HEK293 (cell line): ENCODE measurements at regions not wholly inside any gene's neighbourhood (a gene's known extent, or its start where the extent isn't known, plus 50 kb on each side); places are given as distances from the start of the nearest gene placed in this dataset.

Experiments used
- CTCF ChIA-PET: fragments of 350-600 bp; formaldehyde crosslinking; extraction: SDS; loops from one replicate; lab custom pipeline; 2021; ENCODE audit warnings: antibody characterized with exemption; lab: Yijun Ruan, JAX
- POLR2A ChIA-PET: fragments of 300-600 bp; formaldehyde crosslinking; extraction: SDS; loops from one replicate; lab custom pipeline; 2020; ENCODE audit warnings: antibody characterized with exemption, inconsistent platforms; lab: Yijun Ruan, JAX
- H3K27ac ChIP-seq: fragments of 200-500 bp; sonication (Bioruptor generic); 2 replicates; pipeline ENCODE4 v1.5.1; 2014; ENCODE audit warnings: low read depth, low read length, control low read depth, inconsistent platforms; ENCODE audit errors: extremely low read depth
- H3K36me3 ChIP-seq, 2 experiments: fragments of 200-500 bp in 1 of 2; sonication (Bioruptor generic) in 1 of 2; 1 replicate in 1 of 2; 2 replicates in 1 of 2; pipeline ENCODE4 v1.5.1; 2014 to 2017; ENCODE audit warnings: inconsistent platforms in 2 of 2, low read length in 2 of 2; ENCODE audit not compliant: control insufficient read depth in 2 of 2, insufficient read depth in 1 of 2
- H3K4me1 ChIP-seq: fragments of 200-500 bp; sonication (Bioruptor generic); 2 replicates; pipeline ENCODE4 v1.5.1; 2014; ENCODE audit warnings: mild to moderate bottlenecking, low read length, inconsistent platforms; ENCODE audit not compliant: control insufficient read depth, insufficient read depth
- H3K4me3 ChIP-seq: 2 replicates; pipeline ENCODE4 v1.5.1; 2011; ENCODE audit warnings: low read depth, mild to moderate bottlenecking, control low read depth, low read length, moderate library complexity
- H3K9me3 ChIP-seq: fragments of 200-500 bp; sonication (Bioruptor generic); 2 replicates; pipeline ENCODE4 v1.5.1; 2014; ENCODE audit warnings: low read depth, low read length, inconsistent platforms; ENCODE audit not compliant: control insufficient read depth, insufficient read depth
- FEZF1 ChIP-seq: fragments of 450-650 bp; formaldehyde crosslinking; IDR thresholded peaks from 2 replicates; pipeline ENCODE4 v1.5.1; 2016; ENCODE audit warnings: missing biosample characterization, missing genetic modification characterization
- KLF1 ChIP-seq: fragments of 450-650 bp; formaldehyde crosslinking; IDR thresholded peaks from 2 replicates; pipeline ENCODE4 v1.5.1; 2016; ENCODE audit warnings: missing biosample characterization, missing genetic modification characterization
- OSR2 ChIP-seq: fragments of 450-650 bp; formaldehyde crosslinking; IDR thresholded peaks from 2 replicates; pipeline ENCODE4 v1.5.1; 2016; ENCODE audit warnings: missing biosample characterization, missing genetic modification characterization
- PRDM1 ChIP-seq: fragments of 450-650 bp; formaldehyde crosslinking; IDR thresholded peaks from 2 replicates; pipeline ENCODE4; 2016; ENCODE audit warnings: missing biosample characterization, missing genetic modification characterization
- REPIN1 ChIP-seq: fragments of 450-650 bp; formaldehyde crosslinking; IDR thresholded peaks from 2 replicates; pipeline ENCODE4 v1.5.1; 2017; ENCODE audit warnings: missing biosample characterization, missing genetic modification characterization, low read depth
- SCRT2 ChIP-seq: fragments of 450-650 bp; formaldehyde crosslinking; IDR thresholded peaks from 2 replicates; pipeline ENCODE4 v1.5.1; 2016; ENCODE audit warnings: missing biosample characterization, missing genetic modification characterization
- SP7 ChIP-seq: fragments of 450-650 bp; formaldehyde crosslinking; IDR thresholded peaks from 2 replicates; pipeline ENCODE4 v1.5.1; 2016; ENCODE audit warnings: missing biosample characterization, missing genetic modification characterization
- ZBTB1 ChIP-seq: fragments of 450-650 bp; formaldehyde crosslinking; IDR thresholded peaks from 2 replicates; pipeline ENCODE4 v1.5.1; 2016; ENCODE audit warnings: missing biosample characterization, missing genetic modification characterization
- ZBTB17 ChIP-seq: fragments of 450-650 bp; formaldehyde crosslinking; IDR thresholded peaks from 2 replicates; pipeline ENCODE4 v1.5.1; 2016; ENCODE audit warnings: missing biosample characterization, missing genetic modification characterization
- ZFP3 ChIP-seq: fragments of 450-650 bp; formaldehyde crosslinking; IDR thresholded peaks from 2 replicates; pipeline ENCODE4 v1.5.1; 2016; ENCODE audit warnings: low read depth, missing biosample characterization, missing genetic modification characterization
- ZFP41 ChIP-seq: fragments of 450-650 bp; formaldehyde crosslinking; IDR thresholded peaks from 2 replicates; pipeline ENCODE4 v1.5.1; 2016; ENCODE audit warnings: missing biosample characterization, missing genetic modification characterization, borderline replicate concordance
- ZNF112 ChIP-seq: fragments of 450-650 bp; formaldehyde crosslinking; IDR thresholded peaks from 2 replicates; pipeline ENCODE4 v1.5.0; 2017; ENCODE audit warnings: missing biosample characterization, missing genetic modification characterization
- ZNF155 ChIP-seq: fragments of 450-650 bp; formaldehyde crosslinking; IDR thresholded peaks from 2 replicates; pipeline ENCODE4 v1.5.1; 2016; ENCODE audit warnings: missing biosample characterization, missing genetic modification characterization
- ZNF169 ChIP-seq: fragments of 450-650 bp; formaldehyde crosslinking; IDR thresholded peaks from 2 replicates; pipeline ENCODE4 v1.5.1; 2016; ENCODE audit warnings: missing biosample characterization, missing genetic modification characterization
- ZNF211 ChIP-seq: fragments of 450-650 bp; formaldehyde crosslinking; IDR thresholded peaks from 2 replicates; pipeline ENCODE4 v1.5.1; 2016; ENCODE audit warnings: low read depth, missing biosample characterization, missing genetic modification characterization
- ZNF223 ChIP-seq: fragments of 450-650 bp; formaldehyde crosslinking; IDR thresholded peaks from 2 replicates; pipeline ENCODE4 v1.5.1; 2016; ENCODE audit warnings: missing biosample characterization, missing genetic modification characterization
- ZNF23 ChIP-seq: fragments of 450-650 bp; formaldehyde crosslinking; IDR thresholded peaks from 2 replicates; pipeline ENCODE4 v1.5.1; 2016; ENCODE audit warnings: missing biosample characterization, missing genetic modification characterization, borderline replicate concordance
- ZNF654 ChIP-seq: fragments of 450-650 bp; formaldehyde crosslinking; IDR thresholded peaks from 2 replicates; pipeline ENCODE4 v1.5.1; 2016; ENCODE audit warnings: low read depth, missing biosample characterization, missing genetic modification characterization
- ZNF660 ChIP-seq: fragments of 450-650 bp; IDR thresholded peaks from 2 replicates; pipeline ENCODE4 v1.5.1; 2018; ENCODE audit warnings: missing biosample characterization, mild to moderate bottlenecking, missing genetic modification characterization
- TF ChIP-seq, protein P1 (sequence below): fragments of 450-650 bp; formaldehyde crosslinking; IDR thresholded peaks from 2 replicates; pipeline ENCODE4 v1.5.1; 2017; ENCODE audit warnings: missing biosample characterization, missing genetic modification characterization
- TF ChIP-seq, protein P2 (sequence below): fragments of 450-650 bp; formaldehyde crosslinking; IDR thresholded peaks from 2 replicates; pipeline ENCODE4 v1.5.1; 2016; ENCODE audit warnings: missing biosample characterization, missing genetic modification characterization
- TF ChIP-seq, protein P3 (sequence below): fragments of 450-650 bp; formaldehyde crosslinking; IDR thresholded peaks from 2 replicates; pipeline ENCODE4 v1.5.1; 2016; ENCODE audit warnings: missing biosample characterization, missing genetic modification characterization
- TF ChIP-seq, protein P4 (sequence below): fragments of 450-650 bp; formaldehyde crosslinking; IDR thresholded peaks from 2 replicates; pipeline ENCODE4 v1.5.1; 2016; ENCODE audit warnings: missing biosample characterization, missing genetic modification characterization
- TF ChIP-seq, protein P5 (sequence below): fragments of 450-650 bp; formaldehyde crosslinking; IDR thresholded peaks from 2 replicates; pipeline ENCODE4 v1.5.1; 2016; ENCODE audit warnings: missing biosample characterization, missing genetic modification characterization
- TF ChIP-seq, protein P6 (sequence below): fragments of 450-650 bp; formaldehyde crosslinking; IDR thresholded peaks from 2 replicates; pipeline ENCODE4 v1.5.1; 2016; ENCODE audit warnings: missing biosample characterization, missing genetic modification characterization

DNA sequence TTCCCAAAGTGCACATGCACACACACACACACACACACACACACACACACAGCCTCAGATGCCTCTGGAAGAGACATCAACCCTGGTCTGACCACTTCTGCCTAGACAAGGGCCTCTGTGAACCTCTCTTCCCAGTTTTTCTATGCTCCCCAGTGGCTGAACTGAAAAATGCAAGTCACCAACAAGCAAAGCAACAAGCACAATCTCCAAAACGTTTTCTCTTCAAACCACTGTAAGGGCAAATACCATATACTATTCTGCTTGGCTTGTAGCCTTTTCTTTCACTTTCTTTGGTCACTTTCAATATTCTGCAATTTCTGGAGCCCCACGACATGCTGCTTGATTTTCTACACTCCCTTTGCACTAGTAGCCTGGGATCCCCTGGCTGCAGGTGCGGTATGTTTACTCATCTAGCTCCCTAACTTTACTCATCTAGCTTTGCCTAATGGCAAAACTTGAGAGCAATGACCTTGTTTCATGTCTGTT, 121.4 kb upstream of the DST start:
- Histone ChIP-seq H3K9me3 (no peaks in the 10 kb centered on the region), H3K4me1 (0 out of 2 replicates have a peak, but pooled peaks cover 6% of the 10 kb centered on the region), H3K36me3 (no peaks in the 10 kb centered on the region), H3K27ac (no peak overlapping the region), H3K4me3 (no peak overlapping the region)
- POLR2A ChIA-PET = no interaction called here
- no peak for TF ChIP-seq ZNF169 (tag by site-specific recombination)
- peak; percentile 84 for TF ChIP-seq SCRT2
- TF ChIP-seq ZBTB1 = no peak
- no peak for TF ChIP-seq KLF1 (tag by site-specific recombination)
- no peak for TF ChIP-seq ZNF23 (tag by site-specific recombination)
- peak; percentile 46; the same call in 1 of the 2 replicates for TF ChIP-seq ZBTB17 (tag by site-specific recombination)
- 0 out of 2 replicates have a peak, but pooled peaks have one; percentile 32 for TF ChIP-seq ZFP3 (tag by site-specific recombination)
- peak; percentile 19; the same call in 1 of the 2 replicates for TF ChIP-seq ZNF654 (tag by site-specific recombination)
- no peak for TF ChIP-seq ZNF660 (tag by site-specific recombination)
- TF ChIP-seq SP7 (tag by site-specific recombination) = no peak
- TF ChIP-seq, protein P1, sequence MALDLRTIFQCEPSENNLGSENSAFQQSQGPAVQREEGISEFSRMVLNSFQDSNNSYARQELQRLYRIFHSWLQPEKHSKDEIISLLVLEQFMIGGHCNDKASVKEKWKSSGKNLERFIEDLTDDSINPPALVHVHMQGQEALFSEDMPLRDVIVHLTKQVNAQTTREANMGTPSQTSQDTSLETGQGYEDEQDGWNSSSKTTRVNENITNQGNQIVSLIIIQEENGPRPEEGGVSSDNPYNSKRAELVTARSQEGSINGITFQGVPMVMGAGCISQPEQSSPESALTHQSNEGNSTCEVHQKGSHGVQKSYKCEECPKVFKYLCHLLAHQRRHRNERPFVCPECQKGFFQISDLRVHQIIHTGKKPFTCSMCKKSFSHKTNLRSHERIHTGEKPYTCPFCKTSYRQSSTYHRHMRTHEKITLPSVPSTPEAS = peak; percentile 80
- TF ChIP-seq, protein P2, sequence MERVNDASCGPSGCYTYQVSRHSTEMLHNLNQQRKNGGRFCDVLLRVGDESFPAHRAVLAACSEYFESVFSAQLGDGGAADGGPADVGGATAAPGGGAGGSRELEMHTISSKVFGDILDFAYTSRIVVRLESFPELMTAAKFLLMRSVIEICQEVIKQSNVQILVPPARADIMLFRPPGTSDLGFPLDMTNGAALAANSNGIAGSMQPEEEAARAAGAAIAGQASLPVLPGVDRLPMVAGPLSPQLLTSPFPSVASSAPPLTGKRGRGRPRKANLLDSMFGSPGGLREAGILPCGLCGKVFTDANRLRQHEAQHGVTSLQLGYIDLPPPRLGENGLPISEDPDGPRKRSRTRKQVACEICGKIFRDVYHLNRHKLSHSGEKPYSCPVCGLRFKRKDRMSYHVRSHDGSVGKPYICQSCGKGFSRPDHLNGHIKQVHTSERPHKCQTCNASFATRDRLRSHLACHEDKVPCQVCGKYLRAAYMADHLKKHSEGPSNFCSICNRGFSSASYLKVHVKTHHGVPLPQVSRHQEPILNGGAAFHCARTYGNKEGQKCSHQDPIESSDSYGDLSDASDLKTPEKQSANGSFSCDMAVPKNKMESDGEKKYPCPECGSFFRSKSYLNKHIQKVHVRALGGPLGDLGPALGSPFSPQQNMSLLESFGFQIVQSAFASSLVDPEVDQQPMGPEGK (tag by site-specific recombination) = no peak
- TF ChIP-seq, protein P3, sequence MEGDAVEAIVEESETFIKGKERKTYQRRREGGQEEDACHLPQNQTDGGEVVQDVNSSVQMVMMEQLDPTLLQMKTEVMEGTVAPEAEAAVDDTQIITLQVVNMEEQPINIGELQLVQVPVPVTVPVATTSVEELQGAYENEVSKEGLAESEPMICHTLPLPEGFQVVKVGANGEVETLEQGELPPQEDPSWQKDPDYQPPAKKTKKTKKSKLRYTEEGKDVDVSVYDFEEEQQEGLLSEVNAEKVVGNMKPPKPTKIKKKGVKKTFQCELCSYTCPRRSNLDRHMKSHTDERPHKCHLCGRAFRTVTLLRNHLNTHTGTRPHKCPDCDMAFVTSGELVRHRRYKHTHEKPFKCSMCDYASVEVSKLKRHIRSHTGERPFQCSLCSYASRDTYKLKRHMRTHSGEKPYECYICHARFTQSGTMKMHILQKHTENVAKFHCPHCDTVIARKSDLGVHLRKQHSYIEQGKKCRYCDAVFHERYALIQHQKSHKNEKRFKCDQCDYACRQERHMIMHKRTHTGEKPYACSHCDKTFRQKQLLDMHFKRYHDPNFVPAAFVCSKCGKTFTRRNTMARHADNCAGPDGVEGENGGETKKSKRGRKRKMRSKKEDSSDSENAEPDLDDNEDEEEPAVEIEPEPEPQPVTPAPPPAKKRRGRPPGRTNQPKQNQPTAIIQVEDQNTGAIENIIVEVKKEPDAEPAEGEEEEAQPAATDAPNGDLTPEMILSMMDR (tag by site-specific recombination) = peak; percentile 52
- no peak for TF ChIP-seq ZNF155
- TF ChIP-seq PRDM1 = peak; percentile 76
- TF ChIP-seq OSR2 (tag by site-specific recombination) = no peak
- TF ChIP-seq ZNF112 (tag by site-specific recombination) = no peak
- CTCF ChIA-PET = interaction anchor here (0.6 to 10.7 kb wide), 8 partner anchors 9 to 867 kb away, joined by 3 to 120 read pairs (median 4); no protein-coding TSS in a partner anchor

DNA sequence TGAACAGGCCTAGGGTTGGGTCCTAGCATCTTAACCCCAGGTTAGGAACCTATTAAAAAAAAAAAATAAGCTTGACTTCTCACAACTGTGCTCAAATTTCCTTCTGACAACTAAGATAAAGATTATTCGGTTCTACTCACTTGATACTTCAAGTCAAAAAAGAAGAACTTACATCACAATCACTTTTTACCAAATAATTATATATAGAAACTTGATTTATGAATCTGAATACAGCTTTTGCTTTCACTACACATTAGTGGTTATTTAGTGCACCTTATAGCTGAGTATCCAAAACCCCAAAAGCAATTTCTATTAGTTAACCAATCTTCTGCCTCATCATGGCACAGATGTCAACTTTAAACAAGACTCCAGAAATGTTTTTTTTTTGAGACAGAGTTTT, 119.0 kb upstream of the DST start:
- Histone ChIP-seq H3K27ac (no peak overlapping the region), H3K36me3 (no peaks in the 10 kb centered on the region), H3K4me3 (no peak overlapping the region), H3K4me1 (0 out of 2 replicates have a peak, but pooled peaks cover 6% of the 10 kb centered on the region), H3K9me3 (no peaks in the 10 kb centered on the region)
- CTCF ChIA-PET = interaction anchor here (0.6 to 10.7 kb wide), 5 partner anchors 10 to 216 kb away, joined by 3 to 120 read pairs (median 6); no protein-coding TSS in a partner anchor
- POLR2A ChIA-PET = no interaction called here
- TF ChIP-seq FEZF1 (tag by site-specific recombination) = no peak
- no peak for TF ChIP-seq ZNF211 (tag by site-specific recombination)
- TF ChIP-seq, protein P4, sequence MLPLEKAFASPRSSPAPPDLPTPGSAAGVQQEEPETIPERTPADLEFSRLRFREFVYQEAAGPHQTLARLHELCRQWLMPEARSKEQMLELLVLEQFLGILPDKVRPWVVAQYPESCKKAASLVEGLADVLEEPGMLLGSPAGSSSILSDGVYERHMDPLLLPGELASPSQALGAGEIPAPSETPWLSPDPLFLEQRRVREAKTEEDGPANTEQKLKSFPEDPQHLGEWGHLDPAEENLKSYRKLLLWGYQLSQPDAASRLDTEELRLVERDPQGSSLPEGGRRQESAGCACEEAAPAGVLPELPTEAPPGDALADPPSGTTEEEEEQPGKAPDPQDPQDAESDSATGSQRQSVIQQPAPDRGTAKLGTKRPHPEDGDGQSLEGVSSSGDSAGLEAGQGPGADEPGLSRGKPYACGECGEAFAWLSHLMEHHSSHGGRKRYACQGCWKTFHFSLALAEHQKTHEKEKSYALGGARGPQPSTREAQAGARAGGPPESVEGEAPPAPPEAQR = no peak
- no peak for TF ChIP-seq REPIN1 (tag by site-specific recombination)
- TF ChIP-seq, protein P5, sequence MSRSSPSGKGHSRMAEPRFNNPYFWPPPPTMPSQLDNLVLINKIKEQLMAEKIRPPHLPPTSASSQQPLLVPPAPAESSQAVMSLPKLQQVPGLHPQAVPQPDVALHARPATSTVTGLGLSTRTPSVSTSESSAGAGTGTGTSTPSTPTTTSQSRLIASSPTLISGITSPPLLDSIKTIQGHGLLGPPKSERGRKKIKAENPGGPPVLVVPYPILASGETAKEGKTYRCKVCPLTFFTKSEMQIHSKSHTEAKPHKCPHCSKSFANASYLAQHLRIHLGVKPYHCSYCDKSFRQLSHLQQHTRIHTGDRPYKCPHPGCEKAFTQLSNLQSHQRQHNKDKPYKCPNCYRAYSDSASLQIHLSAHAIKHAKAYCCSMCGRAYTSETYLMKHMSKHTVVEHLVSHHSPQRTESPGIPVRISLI = no peak
- TF ChIP-seq, protein P6, sequence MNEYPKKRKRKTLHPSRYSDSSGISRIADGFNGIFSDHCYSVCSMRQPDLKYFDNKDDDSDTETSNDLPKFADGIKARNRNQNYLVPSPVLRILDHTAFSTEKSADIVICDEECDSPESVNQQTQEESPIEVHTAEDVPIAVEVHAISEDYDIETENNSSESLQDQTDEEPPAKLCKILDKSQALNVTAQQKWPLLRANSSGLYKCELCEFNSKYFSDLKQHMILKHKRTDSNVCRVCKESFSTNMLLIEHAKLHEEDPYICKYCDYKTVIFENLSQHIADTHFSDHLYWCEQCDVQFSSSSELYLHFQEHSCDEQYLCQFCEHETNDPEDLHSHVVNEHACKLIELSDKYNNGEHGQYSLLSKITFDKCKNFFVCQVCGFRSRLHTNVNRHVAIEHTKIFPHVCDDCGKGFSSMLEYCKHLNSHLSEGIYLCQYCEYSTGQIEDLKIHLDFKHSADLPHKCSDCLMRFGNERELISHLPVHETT = no peak
- TF ChIP-seq ZNF223 (tag by site-specific recombination) = no peak
- TF ChIP-seq ZFP41 = no peak
- TF ChIP-seq, protein P2 (tag by site-specific recombination) = no peak
